Glutamatergic neuron (in vitro differentiated cells): ENCODE measurements at regions not wholly inside any gene's neighbourhood (a gene's known extent, or its start where the extent isn't known, plus 50 kb on each side); places are given as distances from the start of the nearest gene placed in this dataset.

Experiments
- DNase-seq: peaks from one replicate; pipeline ENCODE4 v3.0.0; 2022
- H3K27ac Mint-ChIP-seq: one replicate; pipeline ENCODE4 v1.8.0; 2020; ENCODE audit warnings: mild to moderate bottlenecking, mixed read lengths, inconsistent platforms; ENCODE audit not compliant: unreplicated experiment
- H3K27me3 Mint-ChIP-seq: one replicate; pipeline ENCODE4 v1.8.0; 2020; ENCODE audit warnings: mild to moderate bottlenecking, moderate library complexity, mixed read lengths, inconsistent platforms; ENCODE audit not compliant: unreplicated experiment
- H3K36me3 Mint-ChIP-seq: one replicate; pipeline ENCODE4 v1.8.0; 2020; ENCODE audit warnings: mild to moderate bottlenecking, mixed read lengths, inconsistent platforms; ENCODE audit not compliant: unreplicated experiment
- H3K4me1 Mint-ChIP-seq: one replicate; pipeline ENCODE4 v1.8.0; 2020; ENCODE audit warnings: mild to moderate bottlenecking, low read depth, mixed read lengths, inconsistent platforms; ENCODE audit not compliant: unreplicated experiment
- H3K4me3 Mint-ChIP-seq: one replicate; pipeline ENCODE4 v1.8.0; 2020; ENCODE audit warnings: mild to moderate bottlenecking, mixed read lengths, inconsistent platforms; ENCODE audit not compliant: unreplicated experiment
- H3K9me3 Mint-ChIP-seq: one replicate; pipeline ENCODE4 v1.8.0; 2020; ENCODE audit warnings: mild to moderate bottlenecking, moderate library complexity, mixed read lengths, inconsistent platforms; ENCODE audit not compliant: unreplicated experiment
- TF ChIP-seq, protein P1 (sequence below): fragments of 200-600 bp; sonication (generic); IDR thresholded peaks from one replicate; pipeline ENCODE4 v1.5.0; 2021; ENCODE audit not compliant: partially characterized antibody, unreplicated experiment

DNA sequence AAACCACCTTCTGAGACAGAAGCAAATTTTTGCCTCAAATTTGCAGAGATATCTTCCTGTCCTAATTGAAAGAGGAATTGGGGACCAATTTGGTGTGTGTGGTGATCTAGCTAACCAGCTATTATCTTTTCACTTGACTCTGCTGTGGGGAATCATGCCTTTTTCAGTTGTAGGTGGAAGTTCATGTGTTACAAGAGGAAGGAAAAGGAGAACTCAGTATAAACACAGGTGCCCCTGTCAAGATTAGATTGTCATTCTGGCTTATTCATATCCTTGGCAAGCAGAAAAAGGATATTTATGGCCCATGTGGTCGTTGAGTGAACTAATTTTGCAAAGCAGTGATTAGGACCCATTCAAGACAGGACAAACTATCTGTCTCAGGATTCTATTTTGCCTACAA lies 336.8 kb upstream of the SLC30A5 start:
- TF ChIP-seq, protein P1, sequence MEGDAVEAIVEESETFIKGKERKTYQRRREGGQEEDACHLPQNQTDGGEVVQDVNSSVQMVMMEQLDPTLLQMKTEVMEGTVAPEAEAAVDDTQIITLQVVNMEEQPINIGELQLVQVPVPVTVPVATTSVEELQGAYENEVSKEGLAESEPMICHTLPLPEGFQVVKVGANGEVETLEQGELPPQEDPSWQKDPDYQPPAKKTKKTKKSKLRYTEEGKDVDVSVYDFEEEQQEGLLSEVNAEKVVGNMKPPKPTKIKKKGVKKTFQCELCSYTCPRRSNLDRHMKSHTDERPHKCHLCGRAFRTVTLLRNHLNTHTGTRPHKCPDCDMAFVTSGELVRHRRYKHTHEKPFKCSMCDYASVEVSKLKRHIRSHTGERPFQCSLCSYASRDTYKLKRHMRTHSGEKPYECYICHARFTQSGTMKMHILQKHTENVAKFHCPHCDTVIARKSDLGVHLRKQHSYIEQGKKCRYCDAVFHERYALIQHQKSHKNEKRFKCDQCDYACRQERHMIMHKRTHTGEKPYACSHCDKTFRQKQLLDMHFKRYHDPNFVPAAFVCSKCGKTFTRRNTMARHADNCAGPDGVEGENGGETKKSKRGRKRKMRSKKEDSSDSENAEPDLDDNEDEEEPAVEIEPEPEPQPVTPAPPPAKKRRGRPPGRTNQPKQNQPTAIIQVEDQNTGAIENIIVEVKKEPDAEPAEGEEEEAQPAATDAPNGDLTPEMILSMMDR = no peak

DNA sequence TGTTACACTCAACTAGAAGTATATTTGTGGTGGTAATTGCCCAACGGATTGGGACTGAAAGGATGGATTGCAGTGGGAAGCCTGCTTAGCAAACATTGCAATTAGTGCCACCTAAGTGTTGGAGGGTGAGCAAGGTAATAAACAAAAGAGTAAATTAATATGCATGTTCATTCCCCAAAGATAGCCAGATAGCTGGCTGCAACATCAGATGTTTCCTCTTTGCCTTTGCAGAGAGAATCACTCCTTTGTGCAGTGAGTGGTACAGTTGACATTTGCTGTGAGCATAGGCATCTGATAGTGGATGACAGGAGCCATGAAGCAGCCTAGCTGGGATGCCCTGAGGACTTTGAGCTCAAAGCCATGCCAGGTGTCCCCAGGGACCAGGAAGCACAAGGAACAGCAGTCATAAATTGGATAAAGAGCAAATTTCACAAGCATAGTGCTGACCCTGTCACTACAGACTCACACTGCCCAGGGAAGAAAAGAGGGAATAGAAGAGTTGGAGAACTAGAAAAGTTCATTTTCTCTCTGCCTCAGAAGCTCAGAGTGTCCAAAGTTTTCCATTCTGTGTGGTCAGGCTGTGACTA lies 336.1 kb upstream of the SLC30A5 start:
- Mint-ChIP-seq H3K9me3 (no peaks in the 10 kb centered on the region), H3K27me3 (no peaks in the 10 kb centered on the region), H3K27ac (no peak overlapping the region), H3K36me3 (no peaks in the 10 kb centered on the region), H3K4me1 (no peaks in the 10 kb centered on the region), H3K4me3 (no peak overlapping the region)
- TF ChIP-seq, protein P1 = no peak
- DNase-seq = no peak

More for the DNA sequence above, 336.8 kb upstream of the SLC30A5 start:
- no peaks in the 10 kb centered on the region for H3K4me1 Mint-ChIP-seq
- H3K36me3 Mint-ChIP-seq = no peaks in the 10 kb centered on the region
- no peaks in the 10 kb centered on the region for H3K9me3 Mint-ChIP-seq
- H3K27ac Mint-ChIP-seq = no peak overlapping the region
- DNase-seq = no peak
- no peak overlapping the region for H3K4me3 Mint-ChIP-seq
- no peaks in the 10 kb centered on the region for H3K27me3 Mint-ChIP-seq

DNA sequence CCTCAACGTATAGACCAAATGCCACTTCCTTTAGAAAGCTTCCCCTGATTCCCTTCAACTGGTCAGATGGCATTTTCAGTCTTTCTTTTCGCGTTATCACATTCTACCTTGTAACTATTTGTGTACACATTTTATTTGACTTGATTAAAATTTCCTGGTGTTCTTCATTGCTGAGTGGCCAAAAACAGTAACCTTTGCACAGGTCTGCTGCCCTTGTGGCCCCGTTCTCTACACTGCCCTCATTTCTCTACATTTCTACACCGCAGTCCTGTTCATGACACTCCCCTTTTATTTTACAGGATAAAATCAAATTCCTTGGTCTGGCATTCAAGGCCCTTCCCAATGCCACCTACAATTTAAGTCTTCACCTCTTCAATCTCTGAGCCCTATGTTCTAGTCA lies 334.2 kb upstream of the SLC30A5 start:
- Mint-ChIP-seq H3K4me1 (no peaks in the 10 kb centered on the region), H3K4me3 (no peak overlapping the region), H3K27me3 (no peaks in the 10 kb centered on the region), H3K27ac (no peak overlapping the region), H3K9me3 (no peaks in the 10 kb centered on the region), H3K36me3 (no peaks in the 10 kb centered on the region)
- DNase-seq = no peak
- TF ChIP-seq, protein P1 = no peak

DNA sequence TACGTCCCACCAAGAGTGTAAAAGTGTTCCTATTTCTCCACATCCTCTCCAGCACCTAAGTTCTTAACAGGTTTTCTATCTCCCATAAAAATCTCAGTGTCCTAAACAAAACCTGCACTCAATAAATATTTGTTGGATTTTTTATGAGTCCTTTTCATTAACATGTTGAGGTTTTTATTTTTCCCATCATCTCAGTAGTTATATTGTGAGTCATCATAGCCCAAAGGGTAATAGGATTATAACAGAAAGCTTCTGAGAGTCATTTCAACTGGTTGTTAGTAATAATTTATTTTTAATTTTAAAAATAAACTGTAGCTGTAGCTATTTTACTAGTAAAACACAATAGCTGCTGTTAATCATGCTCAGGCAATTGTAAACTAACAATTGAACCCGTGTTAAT lies 331.6 kb upstream of the SLC30A5 start:
- H3K27ac Mint-ChIP-seq = no peak overlapping the region
- no peaks in the 10 kb centered on the region for H3K36me3 Mint-ChIP-seq
- no peaks in the 10 kb centered on the region for H3K9me3 Mint-ChIP-seq
- H3K4me1 Mint-ChIP-seq = no peaks in the 10 kb centered on the region
- no peak overlapping the region for H3K4me3 Mint-ChIP-seq
- TF ChIP-seq, protein P1 = no peak
- no peaks in the 10 kb centered on the region for H3K27me3 Mint-ChIP-seq
- no peak for DNase-seq

DNA sequence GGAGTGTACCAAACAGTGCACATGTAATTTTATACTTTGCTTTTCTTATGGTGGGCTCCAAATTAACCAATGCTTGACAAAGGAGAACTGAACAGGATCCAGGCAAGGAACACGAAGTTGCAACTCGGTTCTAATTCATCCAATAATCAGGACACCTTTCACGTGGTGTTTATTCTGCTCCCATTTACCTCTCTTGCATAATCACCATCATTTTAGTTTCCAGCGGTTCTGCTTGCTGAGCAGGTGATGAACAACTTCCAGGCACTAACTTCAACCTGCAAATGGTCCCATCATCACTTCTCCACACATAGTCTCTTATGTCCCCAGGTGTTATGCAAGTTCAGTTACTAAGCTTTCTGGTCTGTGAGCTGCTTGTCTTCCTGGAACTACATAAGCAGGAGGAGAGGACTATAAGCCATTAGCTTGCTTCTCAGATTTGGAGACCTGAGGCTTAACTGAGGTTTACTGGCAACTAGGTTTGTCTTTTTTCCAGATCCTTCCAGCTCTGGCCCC lies 326.8 kb upstream of the SLC30A5 start:
- DNase-seq = no peak
- Mint-ChIP-seq H3K4me3 (no peak overlapping the region), H3K9me3 (no peaks in the 10 kb centered on the region), H3K36me3 (no peaks in the 10 kb centered on the region), H3K27me3 (peaks cover 5% of the 10 kb centered on the region), H3K27ac (no peak overlapping the region), H3K4me1 (no peaks in the 10 kb centered on the region)
- TF ChIP-seq, protein P1 = no peak
